Hematopoietic multipotent progenitor cell treated with erythropoietin and hydrocortisone succinate and interleukin-3 and kit ligand, for 6 days (in vitro differentiated cells): ENCODE measurements at regions not wholly inside any gene's neighbourhood (a gene's known extent, or its start where the extent isn't known, plus 50 kb on each side); places are given as distances from the start of the nearest gene placed in this dataset.

ENCODE experiments used
- DNase-seq: peaks from one replicate; pipeline ENCODE4 v3.0.0-alpha.2; 2015

GRCh38 chr2:117401582-117401981 lies 412.9 kb upstream of the DDX18 start:
- DNase-seq, result no peak

DNA sequence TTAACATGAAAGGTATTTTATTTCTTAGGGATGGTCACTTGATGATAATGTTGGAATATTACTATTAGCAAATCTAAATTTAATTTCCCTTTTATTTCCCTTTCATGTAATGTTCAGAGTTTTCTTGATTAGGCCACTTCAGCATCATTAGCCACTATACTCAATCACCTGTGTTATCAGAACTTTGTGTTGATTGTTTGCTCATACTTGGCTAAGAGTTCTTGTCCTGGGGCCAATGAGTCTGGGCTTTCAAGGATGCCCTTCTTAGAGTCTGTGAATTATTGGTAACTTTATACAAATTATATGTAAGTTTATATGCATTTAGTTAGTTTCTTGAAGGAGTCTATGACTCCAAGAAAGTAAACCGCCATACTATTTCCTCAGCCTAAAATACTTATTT lies 408.0 kb upstream of the DDX18 start:
- no peak for DNase-seq

GRCh38 chr2:117407746-117408145 lies 406.7 kb upstream of the DDX18 start:
- DNase-seq, result no peak

DNA sequence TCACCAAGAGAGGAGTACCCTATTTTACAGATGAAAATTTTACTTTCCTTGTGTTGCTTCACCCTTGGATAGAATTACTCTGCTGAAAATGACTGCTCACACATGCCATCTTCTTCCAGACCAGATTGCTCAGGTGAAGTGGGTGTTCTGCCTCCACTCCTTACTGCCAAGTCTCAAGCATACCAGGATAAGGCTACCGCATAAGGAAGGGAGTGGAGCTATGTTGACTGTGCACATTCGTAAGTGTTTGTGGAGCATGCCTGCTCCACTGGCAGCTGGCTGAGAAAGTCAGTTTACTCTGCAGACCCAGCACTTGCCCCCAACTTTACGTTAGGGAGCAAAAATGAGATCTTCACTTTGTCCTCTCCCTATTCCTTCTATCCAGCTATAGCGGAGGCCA lies 405.0 kb upstream of the DDX18 start:
- no peak for DNase-seq

DNA sequence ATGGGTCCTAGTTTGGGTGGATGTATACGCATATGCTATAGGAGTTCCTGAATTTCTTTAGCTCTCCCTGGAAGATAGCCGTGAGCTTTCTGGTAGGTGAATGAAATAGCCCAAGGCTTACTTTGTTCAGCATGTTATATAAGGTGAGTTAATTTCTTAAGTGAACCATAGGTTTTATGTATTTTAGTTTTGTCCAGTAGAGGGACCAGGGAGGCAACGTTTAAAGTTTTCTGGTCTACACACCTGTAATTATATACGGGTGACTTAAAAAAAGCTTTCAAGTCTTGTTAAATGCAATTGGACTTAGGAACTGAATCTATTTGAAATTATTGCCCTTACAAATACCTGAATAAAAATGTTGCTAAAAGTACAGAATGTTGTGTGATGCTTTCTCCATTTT lies 402.5 kb upstream of the DDX18 start:
- no peak for DNase-seq

DNA sequence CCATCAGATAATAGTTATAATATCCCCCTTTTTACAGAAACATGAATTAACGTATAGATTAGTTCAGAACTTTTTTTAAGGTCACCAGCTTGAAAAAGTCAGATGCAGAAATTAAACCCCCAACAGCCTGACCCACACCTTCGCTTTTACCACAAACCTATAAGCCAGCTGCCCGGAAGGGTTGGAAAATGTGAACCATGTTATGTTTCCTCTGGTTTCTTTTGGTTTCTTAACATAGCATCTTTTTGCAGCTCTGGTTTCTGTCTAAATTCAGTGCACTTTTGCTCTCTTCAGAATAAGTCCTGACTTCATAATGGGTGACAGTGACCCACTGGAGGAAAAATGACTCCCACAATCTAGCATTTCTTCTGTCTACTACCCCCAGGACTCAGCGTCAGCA lies 381.7 kb upstream of the DDX18 start:
- DNase-seq, result no peak

GRCh38 chr2:117436697-117437096 lies 377.8 kb upstream of the DDX18 start:
- no peak for DNase-seq

GRCh38 chr2:117470311-117471095 lies 344.0 kb upstream of the DDX18 start:
- DNase-seq, result peak; percentile 70

GRCh38 chr2:117481608-117482007 lies 332.9 kb upstream of the DDX18 start:
- no peak for DNase-seq

DNA sequence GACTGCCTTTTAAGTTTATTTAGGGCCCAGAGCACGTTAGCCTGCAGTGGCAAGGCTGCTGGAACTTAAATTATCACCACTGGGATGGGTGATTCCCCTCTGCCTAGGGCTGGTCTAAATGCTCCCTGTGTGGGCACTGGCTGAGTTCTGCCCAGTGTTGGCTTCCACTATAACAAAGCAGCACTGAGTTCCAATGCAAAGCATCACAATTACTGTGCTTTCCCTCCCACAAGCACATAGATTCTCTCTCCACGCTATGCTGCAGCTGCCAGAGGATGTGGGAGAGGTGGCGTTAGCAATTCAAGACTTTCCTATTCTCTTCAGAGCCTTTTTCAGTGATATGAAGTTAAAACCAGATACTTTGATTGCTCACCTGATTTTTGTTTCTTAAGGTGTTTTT lies 328.9 kb upstream of the DDX18 start:
- no peak for DNase-seq

GRCh38 chr2:117486081-117486480 lies 328.4 kb upstream of the DDX18 start:
- DNase-seq, result peak; percentile 1

- no peak for DNase-seq
Measured at GRCh38 chr2:117492209-117492851, 322.2 kb upstream of the DDX18 start.

DNA sequence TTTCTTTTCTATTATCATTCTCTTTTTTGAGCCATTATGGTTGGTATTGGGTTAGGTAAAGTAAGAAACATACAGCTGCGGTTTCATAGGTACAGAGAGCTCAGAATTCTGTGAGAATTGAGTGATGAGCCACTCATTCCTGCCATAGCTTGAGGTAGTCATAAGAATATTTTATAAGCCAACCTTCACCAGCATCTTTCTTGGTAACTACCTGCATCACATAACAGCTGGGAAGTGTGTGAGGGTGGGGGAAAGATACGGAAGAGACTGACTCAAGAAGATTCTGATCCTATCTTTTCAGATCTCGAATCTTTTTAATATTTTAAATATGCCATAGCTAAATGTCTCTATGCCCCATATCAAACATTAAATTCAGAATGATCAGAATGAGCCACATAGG lies 313.8 kb upstream of the DDX18 start:
- DNase-seq, result no peak

- DNase-seq, result no peak
Measured at GRCh38 chr2:117502121-117502520, 312.4 kb upstream of the DDX18 start.

DNA sequence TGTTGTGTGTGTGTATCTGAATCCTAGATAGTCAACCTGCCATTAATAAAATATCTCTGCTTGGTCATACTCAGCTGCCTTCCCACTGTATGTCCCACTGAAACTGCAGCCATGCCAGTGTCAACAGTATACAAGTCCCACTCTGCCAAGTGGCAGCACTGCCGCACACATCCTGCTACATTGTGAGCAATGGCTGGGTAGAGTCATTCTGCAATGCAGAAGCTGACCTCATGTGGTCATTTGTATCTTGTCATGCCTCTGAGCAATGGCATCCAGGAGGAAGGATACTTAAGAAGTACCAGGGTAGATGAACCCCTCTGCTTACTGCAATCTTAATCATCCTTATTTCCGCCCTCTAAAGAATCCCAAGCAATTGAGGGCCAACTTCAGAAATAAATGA lies 302.2 kb upstream of the DDX18 start:
- no peak for DNase-seq

DNA sequence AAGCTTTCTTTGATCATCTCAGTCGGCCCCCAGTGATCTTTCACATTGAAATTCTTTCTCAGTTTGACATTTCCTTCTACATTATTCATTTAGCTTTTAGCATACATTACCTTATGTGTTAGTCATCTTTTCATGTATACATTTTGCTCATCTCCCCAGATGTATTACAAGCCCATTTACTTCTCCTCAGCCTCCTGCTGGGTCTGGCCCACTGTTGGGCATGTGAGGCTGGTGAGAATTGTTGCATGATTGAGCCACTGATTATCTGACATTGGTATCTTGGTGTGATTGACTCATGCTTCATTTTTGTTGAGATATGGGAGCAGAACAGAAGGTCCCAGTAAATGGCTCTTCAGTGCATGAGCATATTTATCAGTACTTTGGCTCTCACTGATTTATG lies 300.1 kb upstream of the DDX18 start:
- DNase-seq, result no peak

GRCh38 chr2:117519238-117519637 lies 295.3 kb upstream of the DDX18 start:
- no peak for DNase-seq

DNA sequence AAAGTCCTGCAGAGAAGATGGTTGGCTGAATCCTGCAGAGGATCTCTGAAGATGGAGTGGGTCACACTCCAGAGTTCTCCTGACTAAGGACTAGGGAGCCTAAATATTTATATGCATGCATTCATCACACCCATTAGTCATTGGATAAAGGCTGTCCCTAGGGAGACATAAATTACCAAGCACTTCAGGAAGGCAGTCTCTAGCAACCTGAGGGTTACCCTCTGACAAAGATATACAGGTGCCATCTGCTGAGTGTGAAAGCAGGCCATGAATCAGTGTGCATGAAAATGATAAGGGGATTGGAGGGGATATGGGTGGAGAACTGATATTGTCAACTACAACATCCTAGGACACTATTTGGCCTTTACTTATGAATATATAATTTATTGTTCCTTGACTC lies 294.8 kb upstream of the DDX18 start:
- DNase-seq, result no peak

DNA sequence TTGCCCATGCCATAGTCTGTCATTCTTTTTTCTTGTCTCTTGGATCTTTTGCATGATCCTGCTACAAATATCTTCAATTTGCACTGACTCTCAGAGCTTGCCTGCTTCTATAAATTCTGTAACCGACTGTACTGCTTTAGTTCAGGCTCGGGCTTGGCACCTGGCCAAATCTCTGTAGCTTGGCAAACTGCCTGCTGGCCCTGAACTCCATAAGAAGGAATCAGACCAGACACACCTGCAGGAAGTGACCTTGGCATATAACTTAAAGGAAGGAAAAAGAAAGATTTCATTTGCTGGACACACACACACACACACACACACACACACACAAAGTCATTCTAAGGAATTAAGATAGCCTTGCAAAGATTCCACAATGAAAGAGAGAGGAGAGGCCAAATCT lies 291.2 kb upstream of the DDX18 start:
- peak; percentile 10 for DNase-seq

DNA sequence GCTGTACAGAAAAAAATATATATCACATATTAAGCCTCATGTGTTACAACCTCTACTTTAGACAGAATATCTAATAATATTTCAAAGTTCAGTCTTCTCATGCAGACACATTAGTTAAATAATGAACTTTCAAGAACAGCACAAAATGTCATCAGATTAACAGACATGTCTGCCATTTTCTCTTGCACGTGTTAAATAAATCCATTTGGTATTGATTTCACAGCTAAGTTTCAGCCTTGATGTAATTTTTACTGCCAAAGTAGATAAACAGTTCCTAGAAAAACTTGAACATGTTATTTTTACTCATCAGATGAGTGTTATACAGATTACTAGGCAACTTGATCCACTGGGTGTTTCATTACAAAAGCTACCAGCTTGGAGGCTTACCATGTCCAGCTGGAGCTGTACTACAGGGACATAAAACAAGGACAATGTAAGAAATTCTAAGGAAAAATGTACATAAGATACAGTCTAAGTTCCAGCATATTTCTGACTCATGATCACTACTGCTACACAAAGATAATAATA lies 290.7 kb upstream of the DDX18 start:
- DNase-seq, result no peak

- peak; percentile 9 for DNase-seq
Measured at GRCh38 chr2:117536139-117536538, 278.4 kb upstream of the DDX18 start.

DNA sequence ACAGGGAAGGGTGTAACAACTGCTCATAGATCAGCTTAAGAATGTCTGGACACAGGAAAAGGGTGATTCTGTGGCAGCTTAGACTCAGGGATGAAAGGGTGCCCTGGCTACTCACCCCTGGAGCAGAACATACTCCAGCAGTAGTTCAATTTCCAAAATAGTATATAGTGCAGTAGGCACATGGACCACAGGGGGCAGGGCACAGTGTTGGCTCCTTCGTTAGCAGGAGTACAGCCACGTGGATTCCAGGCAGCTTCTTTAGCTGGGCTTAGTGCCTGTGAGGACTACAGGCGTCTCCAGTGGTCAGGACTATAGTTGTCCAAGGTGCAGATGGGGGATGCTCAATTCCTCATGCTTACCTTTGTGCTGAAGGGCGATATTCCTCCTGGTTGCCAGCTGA lies 277.5 kb upstream of the DDX18 start:
- no peak for DNase-seq

- DNase-seq, result no peak
Measured at GRCh38 chr2:117551858-117552257, 262.6 kb upstream of the DDX18 start.

DNA sequence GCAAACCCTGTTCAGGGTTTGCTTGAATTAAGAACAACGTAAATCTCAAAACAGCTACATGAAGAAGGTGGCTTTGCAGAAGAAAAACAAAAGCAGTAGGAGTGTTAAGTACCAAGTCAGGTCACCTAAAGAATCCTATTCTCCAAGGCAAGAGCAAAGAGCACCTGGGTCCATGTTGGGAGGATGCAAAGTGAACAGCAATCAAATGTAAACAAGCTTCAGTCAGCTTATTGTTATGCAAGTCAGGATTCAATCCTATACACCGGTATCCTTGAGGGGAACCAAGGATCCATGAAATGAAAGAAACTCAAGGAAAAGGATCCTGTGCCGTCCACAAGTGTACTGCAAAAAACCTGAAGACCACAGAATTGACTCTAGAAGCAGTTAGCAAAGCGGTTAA lies 261.0 kb upstream of the DDX18 start:
- no peak for DNase-seq

DNA sequence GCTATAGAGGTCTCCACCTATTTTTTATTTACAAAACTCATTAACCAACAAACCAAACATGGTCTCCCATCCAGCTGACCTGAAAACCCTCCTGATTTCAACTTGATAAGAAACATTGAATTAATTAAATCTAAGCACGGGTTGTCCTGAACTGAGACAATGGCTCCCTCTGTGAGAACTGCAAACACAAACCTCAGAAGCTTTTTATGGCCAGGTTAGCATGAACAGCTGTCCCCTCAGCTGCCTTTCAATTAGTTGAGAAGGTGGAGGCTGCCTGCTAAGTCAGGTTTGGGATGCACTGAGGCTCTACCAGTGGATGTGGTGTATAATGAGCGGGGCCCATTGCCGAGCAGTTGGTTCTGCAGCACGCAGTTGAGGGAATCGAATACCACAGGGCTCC lies 258.5 kb upstream of the DDX18 start:
- DNase-seq, result no peak
